Fibroblast of villous mesenchyme (primary cell): ENCODE measurements at regions not wholly inside any gene's neighbourhood (a gene's known extent, or its start where the extent isn't known, plus 50 kb on each side); places are given as distances from the start of the nearest gene placed in this dataset.

Experiments used
- DNase-seq: peaks from one replicate; pipeline ENCODE4 v3.0.0-alpha.2; 2010; ENCODE audit warnings: low read depth
- H3K4me3 ChIP-seq: 2 replicates; pipeline ENCODE4 v1.5.1; 2011; ENCODE audit warnings: low read depth, mild to moderate bottlenecking, low read length
- TF ChIP-seq, protein P1 (sequence below): IDR thresholded peaks from 2 replicates; pipeline ENCODE4 v1.5.1; 2012; ENCODE audit warnings: low read depth, mild to moderate bottlenecking, low read length; ENCODE audit not compliant: insufficient read depth

DNA sequence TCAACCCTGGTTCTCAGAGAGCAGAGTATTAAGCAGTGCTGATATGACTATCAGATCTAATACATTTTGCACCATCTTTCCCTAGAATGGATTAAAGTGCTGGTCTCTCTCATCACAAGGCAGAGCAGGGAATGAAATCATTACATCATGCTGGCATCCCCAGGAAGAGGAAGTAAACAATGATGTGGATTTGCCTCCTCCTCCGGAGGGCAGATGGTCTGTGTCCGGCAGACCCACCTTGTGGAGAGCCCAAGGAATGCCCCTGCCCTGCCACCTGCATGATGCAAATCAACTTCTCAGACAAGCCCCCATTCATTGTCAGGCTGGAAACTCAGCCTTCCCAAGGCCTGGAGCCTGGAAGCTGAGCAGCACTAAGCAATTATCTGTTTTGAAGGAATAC is 1149.1 kb downstream of the VRK1 start:
- TF ChIP-seq, protein P1, sequence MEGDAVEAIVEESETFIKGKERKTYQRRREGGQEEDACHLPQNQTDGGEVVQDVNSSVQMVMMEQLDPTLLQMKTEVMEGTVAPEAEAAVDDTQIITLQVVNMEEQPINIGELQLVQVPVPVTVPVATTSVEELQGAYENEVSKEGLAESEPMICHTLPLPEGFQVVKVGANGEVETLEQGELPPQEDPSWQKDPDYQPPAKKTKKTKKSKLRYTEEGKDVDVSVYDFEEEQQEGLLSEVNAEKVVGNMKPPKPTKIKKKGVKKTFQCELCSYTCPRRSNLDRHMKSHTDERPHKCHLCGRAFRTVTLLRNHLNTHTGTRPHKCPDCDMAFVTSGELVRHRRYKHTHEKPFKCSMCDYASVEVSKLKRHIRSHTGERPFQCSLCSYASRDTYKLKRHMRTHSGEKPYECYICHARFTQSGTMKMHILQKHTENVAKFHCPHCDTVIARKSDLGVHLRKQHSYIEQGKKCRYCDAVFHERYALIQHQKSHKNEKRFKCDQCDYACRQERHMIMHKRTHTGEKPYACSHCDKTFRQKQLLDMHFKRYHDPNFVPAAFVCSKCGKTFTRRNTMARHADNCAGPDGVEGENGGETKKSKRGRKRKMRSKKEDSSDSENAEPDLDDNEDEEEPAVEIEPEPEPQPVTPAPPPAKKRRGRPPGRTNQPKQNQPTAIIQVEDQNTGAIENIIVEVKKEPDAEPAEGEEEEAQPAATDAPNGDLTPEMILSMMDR = no peak
- DNase-seq = no peak

GRCh38 chr14:97946641-97947040 is 1149.5 kb downstream of the VRK1 start:
- no peak overlapping the region for H3K4me3 ChIP-seq
- TF ChIP-seq, protein P1 = no peak
- DNase-seq = no peak

More for the DNA sequence above, 1149.1 kb downstream of the VRK1 start:
- H3K4me3 ChIP-seq = no peak overlapping the region

DNA sequence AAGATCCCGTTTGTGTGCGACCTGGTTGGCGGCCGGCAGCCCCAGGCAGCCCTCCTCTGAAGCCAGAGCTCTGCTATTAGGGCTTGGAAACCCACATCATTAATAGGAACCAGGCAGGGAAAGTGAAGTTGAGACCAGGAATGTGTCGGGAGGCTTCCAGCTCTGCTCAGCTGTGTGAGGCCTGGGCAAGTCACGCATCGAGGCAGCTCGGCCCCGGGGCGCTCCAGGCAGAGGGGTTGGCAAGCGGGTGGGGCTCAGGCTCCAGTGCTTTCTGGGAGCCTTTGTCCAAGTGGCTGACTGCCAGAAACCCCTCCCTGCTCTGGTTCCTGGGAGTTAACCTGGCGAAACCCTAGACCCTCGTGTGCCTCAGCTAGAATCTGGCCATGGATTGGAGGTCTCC is 1151.7 kb downstream of the VRK1 start:
- TF ChIP-seq, protein P1 = no peak
- no peak for DNase-seq
- no peak overlapping the region for H3K4me3 ChIP-seq

DNA sequence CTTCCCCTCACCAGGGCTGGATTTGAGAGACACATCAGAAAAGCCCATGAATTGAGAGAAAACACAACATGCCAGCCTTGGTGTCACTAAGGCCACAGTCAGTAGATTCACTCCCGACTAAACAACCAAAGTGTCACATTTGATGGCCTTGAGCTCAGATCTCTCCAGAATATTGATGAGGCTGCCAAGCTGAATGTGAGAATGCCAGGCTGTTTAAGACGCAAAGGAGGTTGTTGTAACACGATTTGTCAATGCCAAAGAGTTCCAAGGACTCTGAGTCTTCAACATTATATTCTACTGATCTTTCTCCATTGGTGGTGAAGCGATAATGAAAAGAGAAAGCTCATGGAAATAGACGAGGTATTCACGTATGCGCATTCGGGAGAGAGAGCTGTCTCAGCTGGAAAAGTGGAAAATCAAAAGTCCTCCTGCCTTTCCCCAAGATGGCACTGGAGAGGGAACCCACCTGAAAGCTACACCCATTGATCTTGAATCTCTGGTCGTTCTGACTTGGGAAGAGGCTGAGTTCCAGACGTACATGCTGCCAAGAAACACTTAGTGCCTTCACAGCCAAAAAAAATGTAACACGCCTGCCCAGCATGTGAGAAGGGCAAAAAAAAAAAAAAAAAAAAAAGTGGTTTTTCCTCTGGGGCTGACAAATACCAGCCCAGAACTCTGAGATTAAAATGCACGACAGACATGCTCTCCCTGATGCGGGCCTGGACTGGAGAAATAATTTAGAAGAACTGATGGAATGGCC is 1159.6 kb downstream of the VRK1 start:
- no peak for DNase-seq
- no peak overlapping the region for H3K4me3 ChIP-seq
- TF ChIP-seq, protein P1 = no peak

DNA sequence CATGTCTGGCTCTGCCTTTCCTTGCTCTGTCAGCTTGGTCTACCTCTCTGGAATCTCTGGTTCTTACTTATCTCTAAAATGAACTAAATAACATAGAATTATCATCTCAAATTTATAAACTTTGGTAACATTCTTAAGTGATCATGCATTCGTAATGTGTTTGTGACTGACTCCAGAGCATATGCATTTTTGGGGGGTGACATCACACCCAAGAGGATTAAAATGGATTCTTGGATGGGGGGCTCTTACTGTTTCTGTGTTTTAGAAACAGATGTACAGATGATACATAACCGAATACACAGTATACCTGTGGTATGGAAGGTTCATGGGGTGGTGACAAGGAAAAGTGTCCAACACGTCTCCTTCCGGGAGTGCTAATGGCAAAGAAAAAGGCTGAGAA is 1162.1 kb downstream of the VRK1 start:
- DNase-seq = no peak
- TF ChIP-seq, protein P1 = no peak
- H3K4me3 ChIP-seq = no peak overlapping the region

GRCh38 chr14:97960436-97960835 is 1163.3 kb downstream of the VRK1 start:
- H3K4me3 ChIP-seq = no peak overlapping the region
- TF ChIP-seq, protein P1 = no peak
- DNase-seq = no peak

DNA sequence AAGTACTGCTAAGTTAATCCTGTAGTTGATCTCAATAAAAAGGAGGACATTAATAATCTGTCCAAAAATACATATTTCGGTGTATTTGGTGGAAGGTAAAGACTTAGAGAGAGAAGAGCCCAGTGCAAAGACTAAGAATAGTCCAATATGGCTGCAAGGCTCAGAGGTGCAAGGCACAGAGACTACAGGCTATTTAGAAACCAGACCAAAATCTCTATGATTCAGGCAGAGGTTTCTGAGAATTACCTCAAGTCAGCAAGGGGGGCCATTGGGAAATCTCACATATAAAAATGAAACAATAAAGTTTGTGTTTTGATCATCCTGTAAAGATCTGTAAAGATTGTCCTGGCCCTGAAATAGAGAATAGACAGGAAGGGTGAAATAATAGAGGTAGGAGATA is 1173.0 kb downstream of the VRK1 start:
- DNase-seq = no peak
- TF ChIP-seq, protein P1 = no peak
- H3K4me3 ChIP-seq = no peak overlapping the region
